Prostate gland (tissue), 2 donors: ENCODE measurements at regions not wholly inside any gene's neighbourhood (a gene's known extent, or its start where the extent isn't known, plus 50 kb on each side); places are given as distances from the start of the nearest gene placed in this dataset.

Experiments
- DNase-seq: peaks from one replicate; pipeline ENCODE4 v3.0.0-alpha.2; 2019; ENCODE audit warnings: low spot score
- H3K27ac ChIP-seq, 2 donors: fragments of 200-600 bp; sonication (generic); 2 replicates each; pipeline ENCODE4 v1.5.1; 2017 to 2019
- H3K27me3 ChIP-seq: fragments of 200-600 bp; sonication (generic); replicated peaks from 2 replicates; pipeline ENCODE4 v1.5.1; 2019; ENCODE audit not compliant: insufficient read depth
- H3K36me3 ChIP-seq, 2 donors: fragments of 200-600 bp; sonication (generic); 1 replicate in 1 of 2; 2 replicates in 1 of 2; pipeline versions ENCODE4 v1.5.1 to v1.8.1; 2017 to 2019
- H3K4me1 ChIP-seq: fragments of 200-600 bp; sonication (generic); replicated peaks from 2 replicates; pipeline ENCODE4 v1.5.1; 2019
- H3K4me3 ChIP-seq, 2 donors: fragments of 200-600 bp; sonication (generic); 2 replicates each; pipeline ENCODE4 v1.5.1; 2017 to 2019
- H3K9me3 ChIP-seq: fragments of 200-600 bp; sonication (generic); 2 replicates; pipeline ENCODE4 v1.5.1; 2017
- CTCF ChIP-seq, 4 experiments: fragments of 200-600 bp in 2 of 4; fragments of 450-650 bp in 2 of 4; sonication (generic) in 2 of 4; IDR thresholded peaks; 1 replicate in 3 of 4; 2 replicates in 1 of 4; pipeline ENCODE4 v1.5.1; 2016 to 2019; ENCODE audit warnings: antibody characterized with exemption in 4 of 4, mild to moderate bottlenecking in 2 of 4, moderate library complexity in 2 of 4
- POLR2A ChIP-seq: fragments of 450-650 bp; IDR thresholded peaks from one replicate; pipeline ENCODE4 v1.6.1; 2016; ENCODE audit warnings: antibody characterized with exemption, mild to moderate bottlenecking
- POLR2AphosphoS5 ChIP-seq: sonication (generic); formaldehyde crosslinking; IDR thresholded peaks from one replicate; pipeline ENCODE4 v1.6.1; 2017; ENCODE audit warnings: antibody characterized with exemption
- WGBS: methylation state at CpG from one replicate; pipeline ENCODE4 v1.1.5; 2018; 5-methylcytosine and 5-hydroxymethylcytosine counted together
- intact Hi-C: fragments of 100-400 bp; cut with DNase I; formaldehyde crosslinking; loops from one replicate; pipeline ENCODE4 v1.14.2; 2022

- WGBS: 88% methylated on average over 1 of the region's 1 CpG
- DNase-seq: no peak
- intact Hi-C loops: no loop called here
- no peaks in the 10 kb centered on the region for H3K27me3 ChIP-seq
- no peaks in the 10 kb centered on the region for H3K36me3 ChIP-seq
- H3K4me3 ChIP-seq: no peak overlapping the region
- H3K9me3 ChIP-seq: no peaks in the 10 kb centered on the region
- TF ChIP-seq POLR2A (no peak), POLR2AphosphoS5 (no peak), CTCF (IDR thresholded peaks at IDR 0.05) (no peak)
- H3K27ac ChIP-seq: no peak overlapping the region
- H3K4me1 ChIP-seq: no peaks in the 10 kb centered on the region
Measured at GRCh38 chr4:171031338-171031737, 781.9 kb upstream of the GALNTL6 start.

- no peak for DNase-seq
- intact Hi-C loops: no loop called here
- Histone ChIP-seq H3K36me3 (no peaks in the 10 kb centered on the region), H3K27ac (no peak overlapping the region), H3K4me3 (no peak overlapping the region), H3K4me1 (no peaks in the 10 kb centered on the region), H3K27me3 (no peaks in the 10 kb centered on the region), H3K9me3 (no peaks in the 10 kb centered on the region)
- 27% methylated on average over 2 of the region's 2 CpGs for WGBS
- TF ChIP-seq POLR2A (no peak), POLR2AphosphoS5 (no peak), CTCF (IDR thresholded peaks at IDR 0.05) (no peak)
Measured at GRCh38 chr4:171025776-171026175, 787.4 kb upstream of the GALNTL6 start.

GRCh38 chr4:171025343-171025742, 787.9 kb upstream of the GALNTL6 start:
- no peaks in the 10 kb centered on the region for H3K4me1 ChIP-seq
- 58% methylated on average over 2 of the region's 2 CpGs for WGBS
- no peaks in the 10 kb centered on the region for H3K36me3 ChIP-seq
- no peaks in the 10 kb centered on the region for H3K27me3 ChIP-seq
- H3K4me3 ChIP-seq: no peak overlapping the region
- no peak overlapping the region for H3K27ac ChIP-seq
- no peaks in the 10 kb centered on the region for H3K9me3 ChIP-seq
- TF ChIP-seq CTCF (IDR thresholded peaks at IDR 0.05) (no peak), POLR2AphosphoS5 (no peak), POLR2A (no peak)
- intact Hi-C loops: no loop called here
- DNase-seq: no peak

GRCh38 chr4:171024720-171025303, 788.4 kb upstream of the GALNTL6 start:
- no peaks in the 10 kb centered on the region for H3K36me3 ChIP-seq
- no peak overlapping the region for H3K4me3 ChIP-seq
- intact Hi-C loops: no loop called here
- TF ChIP-seq CTCF (IDR thresholded peaks at IDR 0.05): no peak
- no peak for TF ChIP-seq POLR2A
- no peak for TF ChIP-seq POLR2AphosphoS5
- DNase-seq: no peak
- H3K27me3 ChIP-seq: no peaks in the 10 kb centered on the region
- H3K9me3 ChIP-seq: no peaks in the 10 kb centered on the region
- no peaks in the 10 kb centered on the region for H3K4me1 ChIP-seq
- H3K27ac ChIP-seq: no peak overlapping the region
- 91% methylated on average over 4 of the region's 4 CpGs for WGBS

GRCh38 chr4:171022824-171023230, 790.4 kb upstream of the GALNTL6 start:
- no peaks in the 10 kb centered on the region for H3K9me3 ChIP-seq
- intact Hi-C loops: no loop called here
- no peak overlapping the region for H3K27ac ChIP-seq
- H3K27me3 ChIP-seq: no peaks in the 10 kb centered on the region
- no peaks in the 10 kb centered on the region for H3K36me3 ChIP-seq
- no peaks in the 10 kb centered on the region for H3K4me1 ChIP-seq
- DNase-seq: no peak
- TF ChIP-seq POLR2AphosphoS5 (no peak), CTCF (IDR thresholded peaks at IDR 0.05) (no peak), POLR2A (no peak)
- no peak overlapping the region for H3K4me3 ChIP-seq
- 75% methylated on average over 3 of the region's 3 CpGs for WGBS
